Smooth muscle cell (in vitro differentiated cells): ENCODE measurements at regions not wholly inside any gene's neighbourhood (a gene's known extent, or its start where the extent isn't known, plus 50 kb on each side); places are given as distances from the start of the nearest gene placed in this dataset.

Experiments
- DNase-seq: peaks from one replicate; lab custom pipeline; 2025; ENCODE audit not compliant: unreplicated experiment; lab: John Stamatoyannopoulos, UW
- H2AFZ ChIP-seq: fragments of 200-600 bp; sonication (generic); 2 replicates; pipeline ENCODE4 v1.6.0; 2016; ENCODE audit warnings: antibody characterized with exemption, low read depth, mild to moderate bottlenecking
- H3F3A ChIP-seq: fragments of 200-600 bp; sonication (generic); 2 replicates; pipeline ENCODE4 v1.6.0; 2017; ENCODE audit warnings: antibody characterized with exemption, low read depth
- H3K27ac ChIP-seq: fragments of 200-600 bp; sonication (generic); 2 replicates; pipeline ENCODE4 v1.5.1; 2016; ENCODE audit warnings: low read depth, mild to moderate bottlenecking
- H3K27me3 ChIP-seq: fragments of 200-600 bp; sonication (generic); 2 replicates; pipeline ENCODE4 v1.6.1; 2016; ENCODE audit warnings: low read depth, mild to moderate bottlenecking
- H3K36me3 ChIP-seq: fragments of 200-600 bp; sonication (generic); 2 replicates; pipeline ENCODE4 v1.5.1; 2016; ENCODE audit warnings: low read depth
- H3K4me1 ChIP-seq: fragments of 200-600 bp; sonication (generic); 2 replicates; pipeline ENCODE4 v1.5.1; 2016; ENCODE audit warnings: low read depth
- H3K4me2 ChIP-seq: fragments of 200-600 bp; sonication (generic); 2 replicates; pipeline ENCODE4 v1.6.0; 2016; ENCODE audit warnings: mild to moderate bottlenecking
- H3K4me3 ChIP-seq: fragments of 200-600 bp; sonication (generic); 2 replicates; pipeline ENCODE4 v1.5.1; 2016; ENCODE audit warnings: mild to moderate bottlenecking
- H3K79me2 ChIP-seq: fragments of 200-600 bp; sonication (generic); 2 replicates; pipeline ENCODE4 v1.6.0; 2016; ENCODE audit warnings: low read depth, mild to moderate bottlenecking
- H3K9ac ChIP-seq: fragments of 200-600 bp; sonication (generic); 2 replicates; pipeline ENCODE4 v1.6.0; 2016; ENCODE audit warnings: low read depth
- H3K9me3 ChIP-seq: fragments of 200-600 bp; sonication (generic); replicated peaks from 2 replicates; pipeline ENCODE4 v1.5.1; 2016; ENCODE audit warnings: low read depth
- H4K20me1 ChIP-seq: fragments of 200-600 bp; sonication (generic); 2 replicates; pipeline ENCODE4 v1.6.0; 2016; ENCODE audit warnings: low read depth
- WGBS: methylation state at CpG from one replicate; pipeline ENCODE4 v1.1.7; 2016; ENCODE audit warnings: low lambda C conversion rate; 5-methylcytosine and 5-hydroxymethylcytosine counted together
- TF ChIP-seq, protein P1 (sequence below): fragments of 200-600 bp; sonication (generic); IDR thresholded peaks from 2 replicates; pipeline ENCODE4 v1.5.1; 2017; ENCODE audit warnings: borderline replicate concordance, mild to moderate bottlenecking, antibody characterized with exemption; ENCODE audit not compliant: insufficient read depth, poor library complexity, severe bottlenecking

DNA sequence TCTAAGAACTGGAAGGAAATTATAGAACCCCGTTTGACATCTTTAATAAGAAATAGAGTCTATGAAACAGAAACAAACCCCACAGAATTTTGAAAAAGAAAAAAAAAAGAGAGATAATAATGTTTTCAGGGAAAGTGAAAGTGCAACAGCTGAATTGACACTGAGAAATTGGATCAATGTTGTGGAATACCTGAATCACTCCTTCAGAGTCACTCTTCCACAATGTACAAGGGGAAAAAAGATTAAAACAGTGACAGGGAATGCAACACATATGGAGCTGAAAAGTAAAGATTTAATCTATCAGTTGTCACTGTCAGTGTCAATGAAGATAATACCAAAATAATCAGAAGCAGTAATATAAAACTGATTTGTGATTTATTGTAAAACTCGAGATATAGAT, 520.8 kb upstream of the HS3ST5 start:
- Histone ChIP-seq H3K4me1 (no peaks in the 10 kb centered on the region), H2AFZ (no peak overlapping the region), H4K20me1 (no peaks in the 10 kb centered on the region), H3K4me3 (no peak overlapping the region), H3K4me2 (no peak overlapping the region), H3K27ac (no peak overlapping the region), H3K27me3 (no peaks in the 10 kb centered on the region), H3K79me2 (no peaks in the 10 kb centered on the region), H3K36me3 (no peaks in the 10 kb centered on the region), H3K9me3 (no peaks in the 10 kb centered on the region), H3K9ac (no peak overlapping the region), H3F3A (no peaks in the 10 kb centered on the region)
- TF ChIP-seq, protein P1, sequence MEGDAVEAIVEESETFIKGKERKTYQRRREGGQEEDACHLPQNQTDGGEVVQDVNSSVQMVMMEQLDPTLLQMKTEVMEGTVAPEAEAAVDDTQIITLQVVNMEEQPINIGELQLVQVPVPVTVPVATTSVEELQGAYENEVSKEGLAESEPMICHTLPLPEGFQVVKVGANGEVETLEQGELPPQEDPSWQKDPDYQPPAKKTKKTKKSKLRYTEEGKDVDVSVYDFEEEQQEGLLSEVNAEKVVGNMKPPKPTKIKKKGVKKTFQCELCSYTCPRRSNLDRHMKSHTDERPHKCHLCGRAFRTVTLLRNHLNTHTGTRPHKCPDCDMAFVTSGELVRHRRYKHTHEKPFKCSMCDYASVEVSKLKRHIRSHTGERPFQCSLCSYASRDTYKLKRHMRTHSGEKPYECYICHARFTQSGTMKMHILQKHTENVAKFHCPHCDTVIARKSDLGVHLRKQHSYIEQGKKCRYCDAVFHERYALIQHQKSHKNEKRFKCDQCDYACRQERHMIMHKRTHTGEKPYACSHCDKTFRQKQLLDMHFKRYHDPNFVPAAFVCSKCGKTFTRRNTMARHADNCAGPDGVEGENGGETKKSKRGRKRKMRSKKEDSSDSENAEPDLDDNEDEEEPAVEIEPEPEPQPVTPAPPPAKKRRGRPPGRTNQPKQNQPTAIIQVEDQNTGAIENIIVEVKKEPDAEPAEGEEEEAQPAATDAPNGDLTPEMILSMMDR = no peak
- DNase-seq = no peak
- 84% methylated on average over 2 of the region's 2 CpGs for WGBS

DNA sequence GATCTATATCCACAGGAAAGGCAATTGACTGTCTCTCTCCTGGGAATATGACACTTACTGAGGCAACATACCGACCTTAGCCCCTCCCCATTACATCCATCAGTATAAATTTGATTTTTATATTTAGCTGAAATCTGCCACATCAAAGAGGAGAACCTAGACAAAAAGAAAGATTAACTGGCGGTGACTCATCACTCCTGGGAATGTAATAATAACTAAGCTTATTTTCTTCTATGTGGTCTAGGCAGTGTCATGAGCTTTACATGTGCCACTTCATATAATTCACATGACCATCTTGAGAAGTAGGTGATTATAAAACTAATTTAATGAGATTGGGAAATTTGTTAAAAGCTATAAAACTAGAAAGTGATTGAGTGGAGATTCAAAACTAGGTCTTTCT, 520.0 kb upstream of the HS3ST5 start:
- 70% methylated on average over 2 of the region's 2 CpGs for WGBS
- no peak overlapping the region for H2AFZ ChIP-seq

DNA sequence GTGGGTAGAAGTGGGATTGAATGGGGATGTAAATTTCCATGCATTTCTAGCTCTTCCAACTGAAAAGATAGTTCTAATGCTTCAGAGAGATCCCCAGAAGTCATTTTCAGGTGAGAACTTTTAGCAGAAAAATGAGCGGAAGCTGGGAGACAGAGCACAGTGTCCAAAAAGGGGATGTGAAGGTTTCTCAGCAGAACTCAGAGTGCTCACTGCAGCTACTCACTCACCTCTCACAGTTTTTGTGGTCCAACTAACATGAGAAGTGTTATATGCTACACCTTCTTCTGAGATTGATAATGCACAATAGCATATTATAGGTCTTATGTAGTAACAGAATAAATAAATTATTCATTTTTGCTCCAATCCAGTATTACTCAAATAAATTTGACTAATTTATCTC, 519.2 kb upstream of the HS3ST5 start:
- no peak overlapping the region for H2AFZ ChIP-seq
- no peak overlapping the region for H3K27ac ChIP-seq
- H4K20me1 ChIP-seq = no peaks in the 10 kb centered on the region
- H3K27me3 ChIP-seq = no peaks in the 10 kb centered on the region
- H3K4me1 ChIP-seq = no peaks in the 10 kb centered on the region
- H3K9ac ChIP-seq = no peak overlapping the region
- H3K4me2 ChIP-seq = no peak overlapping the region
- H3F3A ChIP-seq = no peaks in the 10 kb centered on the region
- H3K4me3 ChIP-seq = no peak overlapping the region
- TF ChIP-seq, protein P1 = no peak
- H3K36me3 ChIP-seq = no peaks in the 10 kb centered on the region
- WGBS = 96% methylated on average over 1 of the region's 1 CpG
- H3K79me2 ChIP-seq = no peaks in the 10 kb centered on the region
- no peak for DNase-seq
- H3K9me3 ChIP-seq = no peaks in the 10 kb centered on the region

More for the DNA sequence above, 520.0 kb upstream of the HS3ST5 start:
- Histone ChIP-seq H3K4me2 (no peak overlapping the region), H3F3A (no peaks in the 10 kb centered on the region), H3K27me3 (no peaks in the 10 kb centered on the region), H3K9ac (no peak overlapping the region), H3K79me2 (no peaks in the 10 kb centered on the region), H3K4me1 (no peaks in the 10 kb centered on the region), H4K20me1 (no peaks in the 10 kb centered on the region), H3K36me3 (no peaks in the 10 kb centered on the region), H3K9me3 (no peaks in the 10 kb centered on the region), H3K27ac (no peak overlapping the region), H3K4me3 (no peak overlapping the region)
- no peak for DNase-seq
- TF ChIP-seq, protein P1 = no peak

DNA sequence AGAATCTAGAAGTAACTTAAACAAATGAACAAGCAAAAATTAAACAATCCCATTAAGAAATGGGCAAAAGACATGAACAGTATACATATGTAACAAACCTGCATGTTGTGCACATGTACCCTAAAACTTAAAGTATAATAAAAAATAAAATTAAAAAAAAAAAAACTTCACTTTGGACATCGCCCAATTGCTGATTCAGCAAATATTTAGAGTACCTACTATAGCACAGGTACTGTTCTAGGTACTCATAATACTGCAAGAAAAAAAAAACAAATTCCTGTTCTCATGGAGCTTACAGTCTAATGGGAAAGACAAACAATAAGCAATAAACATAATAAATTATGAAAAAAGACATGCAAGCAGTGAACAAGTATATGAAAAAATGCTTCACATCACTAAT, 501.5 kb upstream of the HS3ST5 start:
- TF ChIP-seq, protein P1 = no peak
- H3K27ac ChIP-seq = no peak overlapping the region
- DNase-seq = no peak
- no peaks in the 10 kb centered on the region for H3K36me3 ChIP-seq
- no peaks in the 10 kb centered on the region for H3K9me3 ChIP-seq
- no peaks in the 10 kb centered on the region for H3K79me2 ChIP-seq
- H4K20me1 ChIP-seq = no peaks in the 10 kb centered on the region
- no peak overlapping the region for H3K9ac ChIP-seq
- no peaks in the 10 kb centered on the region for H3F3A ChIP-seq
- no peaks in the 10 kb centered on the region for H3K27me3 ChIP-seq
- no peak overlapping the region for H3K4me2 ChIP-seq
- WGBS = 87% methylated on average over 1 of the region's 1 CpG
- H3K4me1 ChIP-seq = no peaks in the 10 kb centered on the region
- H2AFZ ChIP-seq = no peak overlapping the region
- H3K4me3 ChIP-seq = no peak overlapping the region
